ENCODE measurements at regions not wholly inside any gene's neighbourhood (a gene's known extent, or its start where the extent isn't known, plus 50 kb on each side); places are given as distances from the start of the nearest gene placed in this dataset.

DNA sequence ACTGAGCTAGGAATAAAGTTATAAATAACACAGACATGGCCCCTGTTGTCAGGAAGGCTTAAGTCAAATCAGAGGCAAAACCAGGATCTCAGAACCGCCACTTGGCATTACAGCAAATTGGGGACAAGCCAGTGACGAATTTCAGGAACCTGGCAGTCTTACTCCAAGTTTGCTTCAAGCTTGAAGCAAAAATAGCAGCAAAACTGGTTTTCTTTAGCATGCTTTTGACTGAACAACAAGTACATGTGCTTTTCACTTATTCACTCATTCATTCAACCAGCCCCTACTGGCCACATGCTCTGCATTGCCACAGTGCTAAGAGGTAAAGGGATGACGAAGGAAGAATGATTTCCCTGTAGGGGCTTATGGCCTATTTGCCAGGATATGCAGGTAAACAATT lies 253.9 kb upstream of the PPARGC1A start (continued):
- TF ChIP-seq, protein P1, sequence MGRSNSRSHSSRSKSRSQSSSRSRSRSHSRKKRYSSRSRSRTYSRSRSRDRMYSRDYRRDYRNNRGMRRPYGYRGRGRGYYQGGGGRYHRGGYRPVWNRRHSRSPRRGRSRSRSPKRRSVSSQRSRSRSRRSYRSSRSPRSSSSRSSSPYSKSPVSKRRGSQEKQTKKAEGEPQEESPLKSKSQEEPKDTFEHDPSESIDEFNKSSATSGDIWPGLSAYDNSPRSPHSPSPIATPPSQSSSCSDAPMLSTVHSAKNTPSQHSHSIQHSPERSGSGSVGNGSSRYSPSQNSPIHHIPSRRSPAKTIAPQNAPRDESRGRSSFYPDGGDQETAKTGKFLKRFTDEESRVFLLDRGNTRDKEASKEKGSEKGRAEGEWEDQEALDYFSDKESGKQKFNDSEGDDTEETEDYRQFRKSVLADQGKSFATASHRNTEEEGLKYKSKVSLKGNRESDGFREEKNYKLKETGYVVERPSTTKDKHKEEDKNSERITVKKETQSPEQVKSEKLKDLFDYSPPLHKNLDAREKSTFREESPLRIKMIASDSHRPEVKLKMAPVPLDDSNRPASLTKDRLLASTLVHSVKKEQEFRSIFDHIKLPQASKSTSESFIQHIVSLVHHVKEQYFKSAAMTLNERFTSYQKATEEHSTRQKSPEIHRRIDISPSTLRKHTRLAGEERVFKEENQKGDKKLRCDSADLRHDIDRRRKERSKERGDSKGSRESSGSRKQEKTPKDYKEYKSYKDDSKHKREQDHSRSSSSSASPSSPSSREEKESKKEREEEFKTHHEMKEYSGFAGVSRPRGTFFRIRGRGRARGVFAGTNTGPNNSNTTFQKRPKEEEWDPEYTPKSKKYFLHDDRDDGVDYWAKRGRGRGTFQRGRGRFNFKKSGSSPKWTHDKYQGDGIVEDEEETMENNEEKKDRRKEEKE (IDR thresholded peaks at IDR 0.05; ENCODE audit: borderline replicate concordance in 1 of 2, control insufficient read depth in 1 of 2, low read depth in 2 of 2, low read length in 1 of 2): no peak
- TF ChIP-seq SRF (CRISPR knock-in tag; IDR thresholded peaks at IDR 0.05): no peak
- no peak for TF ChIP-seq ARNT (IDR thresholded peaks at IDR 0.05)
- TF ChIP-seq NCOA1 (IDR thresholded peaks at IDR 0.05; ENCODE audit: low read depth): no peak
- TF ChIP-seq, protein P2, sequence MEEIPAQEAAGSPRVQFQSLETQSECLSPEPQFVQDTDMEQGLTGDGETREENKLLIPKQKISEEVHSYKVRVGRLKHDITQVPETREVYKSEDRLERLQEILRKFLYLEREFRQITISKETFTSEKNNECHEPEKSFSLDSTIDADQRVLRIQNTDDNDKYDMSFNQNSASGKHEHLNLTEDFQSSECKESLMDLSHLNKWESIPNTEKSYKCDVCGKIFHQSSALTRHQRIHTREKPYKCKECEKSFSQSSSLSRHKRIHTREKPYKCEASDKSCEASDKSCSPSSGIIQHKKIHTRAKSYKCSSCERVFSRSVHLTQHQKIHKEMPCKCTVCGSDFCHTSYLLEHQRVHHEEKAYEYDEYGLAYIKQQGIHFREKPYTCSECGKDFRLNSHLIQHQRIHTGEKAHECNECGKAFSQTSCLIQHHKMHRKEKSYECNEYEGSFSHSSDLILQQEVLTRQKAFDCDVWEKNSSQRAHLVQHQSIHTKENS (CRISPR knock-in tag; IDR thresholded peaks at IDR 0.05): no peak

DNA sequence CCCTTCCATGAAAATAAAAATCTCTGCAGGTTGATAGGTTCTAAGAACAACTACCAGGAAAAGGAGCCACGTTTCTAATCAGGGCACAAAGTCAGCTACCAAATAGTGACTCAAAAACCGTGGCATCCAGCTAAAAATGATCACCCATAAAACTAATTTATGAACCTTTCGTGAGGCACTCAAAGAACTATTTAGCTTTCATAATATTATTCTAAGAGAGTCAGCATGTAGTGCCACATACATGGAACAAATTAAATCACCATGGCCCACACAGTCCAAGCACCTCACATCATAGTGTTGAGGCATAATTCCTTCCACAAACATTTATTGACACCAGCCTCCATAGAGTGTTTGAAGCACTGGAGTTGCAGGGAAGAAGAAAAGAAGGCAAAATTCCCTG lies 252.0 kb upstream of the PPARGC1A start:
- Histone ChIP-seq H3K9ac (ENCODE audit: insufficient read depth in 1 of 2, low read depth in 2 of 2, low read length in 2 of 2) (no peak overlapping the region), H3K27me3 (ENCODE audit: control insufficient read depth in 2 of 2, insufficient read depth in 2 of 2, low read length in 2 of 2) (peaks cover 0 to 5% of the 10 kb centered on the region in 2 experiments; a peak in 1 of 5 replicates), H3K9me1 (ENCODE audit: control insufficient read depth, insufficient read depth, low read length) (no peaks in the 10 kb centered on the region), H3K36me3 (ENCODE audit: control insufficient read depth, insufficient read depth, low read length) (no peaks in the 10 kb centered on the region), H3K27ac (ENCODE audit: extremely low read depth, low read depth, low read length) (no peak overlapping the region), H3K79me2 (ENCODE audit: control insufficient read depth, insufficient read depth, low read length) (no peaks in the 10 kb centered on the region), H2AFZ (ENCODE audit: low read depth, low read length) (no peak overlapping the region), H4K20me1 (replicated peaks; ENCODE audit: control insufficient read depth, insufficient read depth, low read length) (no peaks in the 10 kb centered on the region), H3K9me3 (replicated peaks; ENCODE audit: control insufficient read depth, insufficient read depth, low read depth, low read length) (no peaks in the 10 kb centered on the region), H3K4me2 (ENCODE audit: insufficient read depth, low read length) (no peak overlapping the region), H3K4me1 (replicated peaks in 1 of 2; ENCODE audit: control insufficient read depth in 2 of 2, insufficient read depth in 2 of 2, low read length in 2 of 2) (no peaks in the 10 kb centered on the region), H3K4me3 (no peak overlapping the region)
- BruUV-seq (replicated peaks): no TSS peak
- FAIRE-seq (no peak), ATAC-seq (no peak), DNase-seq (ENCODE audit: extremely low read depth in 1 of 4, low spot score in 3 of 4) (no peak)
- ChIA-PET POLR2A (interaction anchor here (1.0 kb wide), 1 partner anchor 20 kb away, joined by 4 read pairs; no protein-coding TSS in a partner anchor), CTCF (ENCODE audit: low intra/inter-chr PET ratio) (no interaction called here)
- in situ Hi-C loops (cut with MboI) (no loop called here), intact Hi-C loops (cut with micrococcal nuclease) (no loop called here)
- 0% methylated on average over 3 of the region's 3 CpGs for WGBS (ENCODE audit: insufficient coverage, low coverage, missing lambda C conversion rate)
- TF ChIP-seq EP400 (IDR thresholded peaks at IDR 0.05) (no peak), SMARCB1 (IDR thresholded peaks at IDR 0.05; ENCODE audit: insufficient read length, low read depth) (no peak), HMG20A (CRISPR knock-in tag; conservative IDR thresholded peaks at IDR 0.05) (no peak)
- TF ChIP-seq, protein P3, sequence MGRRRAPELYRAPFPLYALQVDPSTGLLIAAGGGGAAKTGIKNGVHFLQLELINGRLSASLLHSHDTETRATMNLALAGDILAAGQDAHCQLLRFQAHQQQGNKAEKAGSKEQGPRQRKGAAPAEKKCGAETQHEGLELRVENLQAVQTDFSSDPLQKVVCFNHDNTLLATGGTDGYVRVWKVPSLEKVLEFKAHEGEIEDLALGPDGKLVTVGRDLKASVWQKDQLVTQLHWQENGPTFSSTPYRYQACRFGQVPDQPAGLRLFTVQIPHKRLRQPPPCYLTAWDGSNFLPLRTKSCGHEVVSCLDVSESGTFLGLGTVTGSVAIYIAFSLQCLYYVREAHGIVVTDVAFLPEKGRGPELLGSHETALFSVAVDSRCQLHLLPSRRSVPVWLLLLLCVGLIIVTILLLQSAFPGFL (CRISPR knock-in tag; IDR thresholded peaks at IDR 0.05): no peak
